Stimulated activated naive CD4-positive, alpha-beta T cell (primary cell): ENCODE measurements at regions not wholly inside any gene's neighbourhood (a gene's known extent, or its start where the extent isn't known, plus 50 kb on each side); places are given as distances from the start of the nearest gene placed in this dataset.

Source experiments
- DNase-seq, 6 experiments: peaks; one replicate each; lab custom pipeline; 2025; lab: John Stamatoyannopoulos, UW

DNA sequence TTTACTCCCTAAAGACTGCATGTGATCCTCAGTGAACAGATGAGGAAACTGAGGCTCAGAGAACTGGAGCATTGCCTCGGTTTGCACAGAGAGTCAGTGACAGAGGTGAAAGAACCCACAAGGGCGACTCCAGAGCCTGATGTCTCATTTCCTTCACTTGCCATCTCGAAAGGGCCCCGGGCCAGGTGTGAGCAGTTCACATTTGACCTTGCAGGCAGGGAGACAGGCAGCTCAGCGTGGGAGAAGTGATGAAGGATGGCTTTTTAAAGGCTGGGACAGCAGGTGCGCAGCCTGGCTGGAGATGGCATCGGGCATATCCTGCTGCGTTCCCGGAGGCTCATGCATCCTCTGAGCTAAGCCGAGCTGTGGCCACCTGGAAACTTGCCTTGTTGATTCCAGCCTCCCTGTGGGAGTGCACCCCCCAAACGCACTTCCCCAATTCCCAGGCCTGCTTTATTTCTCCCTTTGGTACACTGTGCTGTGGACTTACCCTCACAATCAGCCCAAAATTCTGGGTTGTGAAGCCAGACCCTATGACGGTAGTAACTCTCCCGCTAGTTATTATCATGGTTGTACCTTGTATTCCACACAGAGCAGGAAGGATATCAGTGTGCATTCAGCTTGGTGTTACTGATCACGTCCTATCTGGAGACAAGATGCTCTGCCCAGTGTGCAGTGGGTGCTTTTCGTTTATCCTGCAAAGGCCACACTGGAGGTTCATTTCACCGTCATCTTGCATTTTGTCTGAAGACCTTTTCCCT, 753.2 kb upstream of the EEF2KMT start:
- no peak for DNase-seq

DNA sequence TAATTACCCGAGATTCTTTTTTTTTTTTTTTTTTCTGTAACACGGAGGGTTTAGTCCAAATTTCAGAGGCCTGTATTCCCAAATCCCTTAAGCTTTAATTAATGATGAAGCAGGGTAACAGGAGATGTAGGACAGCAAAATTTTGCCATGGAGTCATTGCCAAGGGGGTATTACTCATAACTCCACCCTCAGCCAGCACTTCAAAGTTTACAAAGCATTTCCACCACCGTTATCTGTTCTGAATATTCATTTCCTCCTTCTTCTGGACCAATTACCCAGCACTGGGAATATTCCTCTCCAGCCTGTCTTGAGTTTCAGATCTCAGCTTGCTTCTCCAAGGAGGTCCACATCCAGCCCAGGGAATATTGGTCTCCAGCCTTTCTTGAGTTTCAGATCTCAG, 747.5 kb upstream of the EEF2KMT start:
- no peak for DNase-seq

DNA sequence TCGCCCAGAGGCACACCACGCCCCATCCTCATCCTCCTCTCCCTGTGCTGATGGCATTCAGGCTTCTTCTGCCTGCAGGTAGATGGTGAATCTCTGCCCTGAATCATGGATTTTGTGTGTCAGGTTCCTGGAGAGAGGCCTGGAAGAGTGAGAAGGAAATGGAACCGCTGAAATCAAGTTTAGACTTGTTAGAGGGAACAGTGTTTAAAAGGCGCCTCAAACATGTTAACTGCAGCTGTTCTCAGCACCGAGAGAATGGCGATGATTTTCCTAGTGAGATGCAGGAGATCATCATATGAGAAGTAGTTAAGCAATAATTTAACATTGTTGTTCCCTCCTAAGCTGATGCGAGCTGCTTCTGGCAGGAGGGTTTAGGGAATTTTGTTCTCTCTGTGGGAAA, 744.4 kb upstream of the EEF2KMT start:
- no peak for DNase-seq

DNA sequence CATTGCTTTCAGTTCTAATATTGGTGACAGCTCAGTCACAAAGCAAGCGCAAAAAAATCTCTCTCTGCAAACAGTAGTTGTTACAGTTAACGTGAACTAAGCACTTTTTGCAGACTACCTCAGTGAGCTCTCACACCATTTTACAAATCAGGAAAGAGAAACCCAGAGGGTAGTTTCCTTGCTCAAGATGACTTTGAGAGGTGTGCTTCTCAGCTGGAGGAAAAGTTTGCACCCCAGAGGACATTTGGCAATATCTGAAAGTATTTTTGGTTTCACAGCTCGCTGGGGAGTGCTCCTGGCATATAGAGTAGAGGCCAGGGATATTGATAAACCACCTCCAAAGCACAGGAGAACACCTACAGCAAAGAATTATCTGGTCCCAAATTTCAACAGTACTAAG, 741.1 kb upstream of the EEF2KMT start:
- no peak for DNase-seq

DNA sequence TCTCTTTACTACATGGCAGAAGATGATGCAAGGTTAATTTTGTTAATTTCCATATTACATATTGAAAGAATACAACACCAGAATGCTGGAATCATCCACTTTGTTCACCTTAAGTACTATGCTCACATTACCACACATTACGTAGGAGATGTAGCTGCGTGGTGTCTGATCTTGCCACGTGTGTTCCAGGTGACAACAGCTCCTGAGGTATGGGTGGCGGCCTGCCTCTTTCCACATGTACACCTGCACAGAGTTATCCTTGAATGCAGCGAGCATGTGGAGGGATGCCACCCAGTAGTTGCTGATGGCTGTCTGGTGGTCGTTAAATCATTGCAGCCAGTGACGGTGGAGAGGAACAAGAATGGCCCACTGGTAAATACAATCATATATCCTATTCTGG, 740.5 kb upstream of the EEF2KMT start:
- no peak for DNase-seq

DNA sequence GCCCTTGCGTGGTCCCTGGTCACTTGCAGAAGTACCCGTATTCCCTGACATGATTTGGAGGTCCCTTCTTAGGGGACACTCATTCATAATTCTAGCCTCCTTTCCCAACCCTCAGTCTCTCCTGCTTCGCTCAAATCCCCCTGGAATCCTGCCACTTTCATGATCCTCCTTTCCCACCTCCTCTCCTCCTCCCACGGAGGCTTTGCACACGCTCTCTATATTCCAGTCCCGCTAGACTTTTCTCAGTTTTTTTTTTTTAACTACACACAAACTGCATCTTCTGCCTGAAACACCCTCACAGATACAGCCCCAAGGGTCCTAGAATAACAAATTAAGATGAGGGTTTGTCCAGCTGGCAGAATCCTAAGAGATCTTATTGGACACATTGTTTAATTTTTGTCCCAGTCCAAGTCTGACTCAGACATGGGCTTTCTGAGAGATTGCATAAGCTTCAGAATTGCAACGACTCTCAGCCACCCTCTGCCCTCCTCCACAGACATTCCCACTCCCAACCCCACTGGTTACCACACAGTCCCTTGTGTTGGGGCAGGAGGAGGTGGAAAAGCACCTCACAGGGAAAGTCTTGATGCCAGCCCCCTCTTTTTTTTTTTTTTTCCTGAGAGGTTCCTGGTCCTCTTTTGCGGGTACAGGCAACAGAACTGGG, 739.5 kb upstream of the EEF2KMT start:
- no peak for DNase-seq

DNA sequence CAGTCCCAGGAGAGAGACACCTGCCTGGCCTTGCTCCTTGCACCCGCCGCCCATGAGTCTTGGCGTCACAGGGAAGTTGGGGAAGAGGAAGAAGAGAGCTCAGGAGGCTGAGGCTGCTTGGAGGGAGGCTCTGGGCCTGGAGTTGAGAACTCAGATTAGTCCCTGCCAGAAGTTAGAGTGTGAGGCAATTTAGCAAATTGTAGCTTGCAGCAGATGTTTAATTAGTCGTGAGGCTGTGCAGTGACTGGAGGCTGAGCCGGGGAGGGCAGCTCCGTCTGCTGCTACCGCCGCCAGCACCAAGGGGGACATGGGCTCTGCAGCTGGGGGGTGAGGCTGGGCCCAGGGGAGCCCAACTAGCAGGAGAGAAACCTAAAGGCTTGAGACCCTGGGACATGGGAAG, 738.3 kb upstream of the EEF2KMT start:
- no peak for DNase-seq

DNA sequence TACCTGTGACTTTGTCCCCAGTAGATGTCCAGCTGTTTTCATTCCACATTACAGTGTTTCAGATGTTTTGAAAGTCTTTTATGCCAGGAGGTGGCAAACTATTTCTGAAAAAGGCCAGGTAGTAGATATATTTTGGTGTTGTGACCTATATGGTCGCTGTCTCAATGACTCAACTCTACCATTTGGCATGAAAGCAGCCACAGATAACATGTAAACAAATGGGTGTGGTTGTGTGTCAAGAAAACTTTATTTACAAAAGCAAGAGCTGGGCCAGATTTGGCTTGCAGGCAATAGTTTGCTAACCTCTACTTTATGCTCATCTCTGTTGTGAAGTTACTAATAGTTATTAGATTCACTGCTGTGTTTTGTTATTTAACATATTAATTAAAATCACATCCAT, 728.7 kb upstream of the EEF2KMT start:
- DNase-seq: no peak

DNA sequence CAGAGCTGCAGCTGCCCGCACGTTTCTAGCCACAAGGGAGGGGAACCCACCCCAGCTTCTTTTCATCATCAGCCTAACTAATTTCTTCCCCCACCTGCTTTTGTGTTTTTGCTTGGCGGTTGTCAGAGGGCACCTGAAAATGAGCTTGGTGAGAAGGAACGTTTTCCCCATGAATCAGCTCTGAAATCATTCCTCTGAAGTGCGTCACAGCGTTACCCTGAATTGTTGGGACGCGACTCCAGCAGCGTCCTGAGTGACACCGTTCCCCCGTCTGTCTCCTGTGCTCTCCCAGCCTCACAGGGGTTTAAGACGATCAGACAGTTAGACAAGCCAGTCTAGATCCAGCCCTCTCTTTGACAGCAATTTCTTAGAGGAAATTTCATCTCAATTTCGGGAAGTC, 722.9 kb upstream of the EEF2KMT start:
- no peak for DNase-seq

DNA sequence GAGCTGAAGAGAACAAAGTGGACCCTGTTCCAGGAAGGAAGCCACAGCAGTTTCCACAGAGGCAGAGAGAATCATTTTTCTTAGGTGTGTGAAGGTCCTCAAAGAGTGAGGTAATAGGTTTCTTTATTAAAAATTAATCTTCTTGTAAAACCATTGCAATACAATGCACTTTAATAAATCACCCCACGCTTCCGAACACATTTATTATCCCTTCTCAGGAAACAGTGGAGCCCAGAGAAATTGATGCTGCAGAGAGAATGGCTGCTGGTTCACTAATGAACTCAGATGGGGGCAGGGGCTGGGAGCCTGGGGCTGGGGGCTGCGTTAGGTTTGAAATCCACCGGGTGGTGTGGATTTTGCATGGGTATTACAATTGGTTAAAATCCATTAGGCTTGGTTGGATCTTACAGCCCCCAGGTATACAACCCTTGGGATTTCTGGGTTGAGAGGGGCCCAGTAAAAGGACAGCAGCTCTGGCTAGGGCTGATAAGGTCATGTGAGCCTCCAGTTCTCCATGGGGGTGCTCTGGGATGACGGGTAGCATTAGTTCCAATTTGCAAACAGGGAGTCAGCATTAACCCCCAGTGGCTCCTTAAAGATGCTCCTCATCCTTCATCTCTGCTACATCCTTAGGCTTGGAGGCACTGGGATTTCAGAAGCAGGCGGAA, 718.1 kb upstream of the EEF2KMT start:
- no peak for DNase-seq

DNA sequence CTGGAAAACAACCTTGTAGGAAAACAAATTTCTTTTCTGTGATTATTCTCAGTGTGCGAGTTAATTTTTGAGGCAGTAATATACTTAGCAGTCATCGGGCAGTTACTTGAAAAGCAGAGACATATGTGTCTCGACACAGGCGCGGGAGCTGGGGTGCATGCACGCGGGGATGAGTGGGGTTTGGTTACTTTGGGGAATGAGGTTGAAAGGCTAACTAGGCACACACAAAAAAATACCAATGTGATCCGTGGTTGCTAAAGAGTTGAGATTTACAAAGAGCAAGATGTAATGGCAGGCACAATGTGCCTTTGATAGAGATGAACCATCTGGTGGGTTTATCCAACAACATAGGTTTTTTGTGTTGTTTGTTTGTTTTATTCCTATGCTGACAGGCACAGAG, 703.8 kb upstream of the EEF2KMT start:
- no peak for DNase-seq

DNA sequence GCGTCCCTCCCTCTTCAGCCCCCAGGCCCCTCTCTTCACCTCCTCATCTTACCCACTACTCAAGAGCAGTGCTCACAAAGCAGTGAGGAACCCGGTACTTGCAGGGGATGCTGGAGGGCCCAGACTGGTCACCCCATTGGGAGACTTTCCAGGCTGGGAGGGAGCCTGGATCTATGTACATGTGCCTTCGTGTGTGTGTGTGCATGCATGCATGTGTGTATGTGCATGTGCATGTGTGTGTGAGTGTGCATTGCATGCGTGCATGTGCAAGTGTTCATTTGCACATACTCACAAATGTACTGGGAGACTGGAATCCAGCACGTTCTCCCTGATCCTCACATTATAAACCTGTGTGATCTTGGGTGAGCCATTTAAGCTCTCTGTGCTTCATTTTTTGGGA, 696.0 kb upstream of the EEF2KMT start:
- no peak for DNase-seq

DNA sequence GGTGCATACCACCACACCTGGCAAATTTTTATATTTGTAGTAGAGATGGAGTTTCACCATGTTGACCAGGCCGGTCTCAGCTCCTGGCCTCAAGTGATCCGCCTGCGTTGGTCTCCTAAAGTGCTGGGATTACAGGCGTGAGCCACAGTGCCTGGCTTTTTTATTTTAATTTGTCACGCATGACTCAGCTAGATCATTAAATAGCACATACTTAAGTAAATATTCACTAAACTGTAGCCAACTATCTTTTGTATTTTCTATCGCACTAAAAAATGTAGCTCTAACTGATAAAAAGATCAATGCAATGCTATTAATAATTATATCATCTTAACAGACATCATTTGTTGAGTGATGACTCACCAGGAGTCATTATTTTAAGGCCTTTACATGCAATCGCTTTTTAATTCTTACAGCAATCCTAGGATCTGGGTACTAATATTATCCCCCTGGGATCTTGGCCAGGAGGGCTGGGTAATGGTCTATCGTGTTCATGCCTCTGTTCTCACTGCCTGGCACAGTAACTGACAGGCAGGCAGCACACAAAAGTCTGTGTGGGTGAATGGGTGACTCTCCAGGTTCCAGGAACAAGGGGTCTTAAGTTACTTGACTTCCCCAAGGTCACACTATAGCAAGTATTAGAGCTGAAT, 693.5 kb upstream of the EEF2KMT start:
- no peak for DNase-seq

DNA sequence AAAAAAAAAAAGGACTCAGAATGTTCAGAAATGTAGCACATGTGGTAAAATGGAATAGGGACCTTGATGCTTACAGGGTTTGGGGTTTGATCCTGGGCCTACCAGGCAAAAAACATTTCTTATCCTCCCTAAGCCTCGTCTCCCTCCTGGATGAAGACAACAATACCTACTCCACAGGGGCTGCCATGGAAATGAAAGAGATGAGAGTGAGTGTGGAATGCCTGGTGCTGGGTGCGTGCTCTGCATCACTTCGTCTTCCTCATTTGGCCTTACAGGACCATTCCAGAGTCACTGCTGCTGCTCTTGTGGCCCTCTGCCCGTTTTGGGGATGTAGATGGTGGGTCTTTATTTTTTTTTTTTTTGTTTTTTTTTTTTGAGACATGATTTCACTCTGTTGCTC, 692.9 kb upstream of the EEF2KMT start:
- no peak for DNase-seq

DNA sequence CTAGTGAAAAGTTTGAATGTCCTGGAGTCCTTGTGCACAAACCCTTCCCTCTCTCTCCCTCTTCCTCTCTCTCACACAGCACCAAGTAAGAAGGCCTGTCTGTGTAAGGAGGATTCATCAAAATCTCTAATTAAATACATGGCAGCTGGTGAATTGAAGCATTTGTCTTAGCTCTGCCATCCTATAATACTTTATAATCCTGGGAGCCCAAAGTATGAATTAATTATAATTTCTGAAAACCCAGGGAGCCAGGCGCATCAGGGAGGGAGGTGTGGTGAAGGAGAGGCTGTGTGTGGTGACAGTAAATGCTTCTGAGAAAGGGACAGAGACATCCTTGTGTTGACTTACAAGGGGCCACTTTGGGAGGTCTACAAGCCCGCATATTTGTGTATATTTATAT, 691.4 kb upstream of the EEF2KMT start:
- DNase-seq: no peak

DNA sequence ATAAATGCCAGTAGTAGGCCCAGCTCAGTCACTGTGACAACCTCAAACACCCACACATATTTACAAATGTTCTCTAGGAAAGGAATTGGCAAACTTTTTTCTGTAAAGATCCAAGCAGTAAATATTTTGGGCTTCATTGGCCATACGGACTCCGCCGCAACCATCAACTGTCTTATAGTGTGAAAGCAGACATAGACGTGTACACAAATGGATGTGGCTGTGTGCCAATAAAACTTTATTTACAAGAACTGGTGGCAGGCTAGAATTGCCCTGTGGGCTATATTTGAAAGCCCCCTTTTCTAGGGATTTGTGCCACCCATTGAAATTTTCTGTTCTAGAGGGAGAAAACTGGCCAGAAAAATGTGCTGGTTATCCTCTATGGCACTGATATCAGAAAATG, 683.8 kb upstream of the EEF2KMT start:
- DNase-seq: no peak

DNA sequence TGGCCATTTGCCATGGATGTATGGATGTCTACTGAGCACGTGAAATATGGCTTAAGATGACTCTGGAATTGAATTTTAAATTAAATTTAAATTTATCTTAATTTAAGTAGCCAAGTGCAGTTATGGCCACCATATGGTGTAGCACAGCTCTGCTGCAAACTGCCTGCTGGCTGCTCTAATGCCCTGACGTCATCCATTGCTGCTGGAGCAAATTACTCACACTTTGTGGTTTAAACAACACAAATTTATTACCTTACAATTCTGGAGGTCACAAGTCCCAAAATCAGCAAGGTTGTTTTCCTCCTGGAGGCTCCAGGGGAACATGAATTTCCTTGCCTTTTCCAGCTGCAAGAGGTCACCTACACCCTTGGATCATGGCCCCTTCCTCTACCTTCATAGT, 679.3 kb upstream of the EEF2KMT start:
- no peak for DNase-seq

DNA sequence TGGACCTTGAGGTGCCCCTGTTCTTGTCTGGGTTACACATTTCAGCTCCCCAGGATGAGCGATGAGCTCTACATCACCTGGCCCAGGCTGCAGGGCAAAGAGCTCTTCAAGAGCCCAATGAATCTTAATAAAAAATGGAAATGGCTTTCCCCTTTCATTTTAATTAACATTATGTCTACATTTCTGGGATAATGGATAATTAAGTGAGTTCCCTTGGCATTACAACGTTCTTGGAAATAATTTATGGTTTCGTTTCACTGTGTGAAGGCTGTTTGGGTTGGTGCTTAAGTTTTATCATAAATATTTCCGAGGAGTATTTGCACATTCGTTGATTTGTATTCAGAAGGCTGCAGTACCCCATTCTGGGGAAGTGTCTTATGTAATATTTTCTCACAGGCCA, 678.3 kb upstream of the EEF2KMT start:
- DNase-seq: no peak

DNA sequence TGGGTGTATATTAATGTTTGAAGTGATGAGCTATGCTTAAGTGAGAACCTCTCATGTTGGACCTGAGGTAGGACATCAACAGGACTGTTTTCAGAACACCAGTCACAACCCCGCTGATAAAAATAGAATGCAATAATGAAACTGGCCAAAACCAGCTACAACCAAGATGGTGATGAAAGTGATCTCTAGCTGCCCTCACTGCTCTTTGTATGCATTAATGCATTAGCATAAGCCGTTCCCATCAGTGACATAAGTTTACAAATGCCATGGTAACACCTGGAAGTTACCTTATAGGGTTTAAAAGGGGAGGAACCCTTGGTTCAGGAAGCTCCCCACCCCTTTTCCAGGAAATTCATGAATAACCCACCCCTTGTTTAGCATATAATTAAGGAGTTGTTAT, 672.5 kb upstream of the EEF2KMT start:
- no peak for DNase-seq

DNA sequence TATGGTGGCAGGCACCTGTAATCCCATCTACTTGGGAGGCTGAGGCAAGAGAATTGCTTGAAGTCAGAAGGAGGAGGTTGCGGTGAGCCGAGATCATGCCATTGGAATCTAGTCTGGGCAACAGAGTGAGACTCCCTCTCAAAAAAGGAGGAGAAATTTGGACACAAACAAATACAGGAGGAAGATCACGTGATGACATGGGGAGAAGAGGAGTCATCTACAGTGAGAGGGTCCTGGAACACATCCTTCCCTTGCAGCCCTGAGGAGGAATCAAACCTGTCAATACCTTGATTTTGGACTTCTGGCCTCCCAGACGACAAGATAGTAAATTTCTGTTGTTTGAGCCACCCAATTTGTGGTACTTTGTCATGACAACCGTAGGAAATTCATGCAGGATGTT, 671.9 kb upstream of the EEF2KMT start:
- no peak for DNase-seq

DNA sequence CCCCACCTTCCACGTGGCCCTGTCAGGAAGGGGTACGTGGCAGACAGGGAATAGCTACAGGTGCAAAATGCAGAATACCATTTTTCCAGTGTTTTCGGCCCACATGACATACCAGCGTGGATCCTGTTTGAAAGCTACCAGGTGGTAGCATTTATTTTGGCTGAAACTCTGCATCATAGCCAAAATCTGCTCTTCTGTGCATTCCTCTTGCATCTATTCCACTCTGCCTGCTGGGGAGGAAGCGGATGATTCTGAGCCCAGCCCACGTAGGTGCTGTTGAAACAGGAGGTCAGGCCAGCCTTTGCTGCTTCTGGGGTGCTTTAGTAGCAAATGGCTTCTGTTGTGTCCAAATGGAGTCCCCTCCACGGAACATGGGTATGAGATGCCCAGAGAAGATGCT, 670.9 kb upstream of the EEF2KMT start:
- no peak for DNase-seq

DNA sequence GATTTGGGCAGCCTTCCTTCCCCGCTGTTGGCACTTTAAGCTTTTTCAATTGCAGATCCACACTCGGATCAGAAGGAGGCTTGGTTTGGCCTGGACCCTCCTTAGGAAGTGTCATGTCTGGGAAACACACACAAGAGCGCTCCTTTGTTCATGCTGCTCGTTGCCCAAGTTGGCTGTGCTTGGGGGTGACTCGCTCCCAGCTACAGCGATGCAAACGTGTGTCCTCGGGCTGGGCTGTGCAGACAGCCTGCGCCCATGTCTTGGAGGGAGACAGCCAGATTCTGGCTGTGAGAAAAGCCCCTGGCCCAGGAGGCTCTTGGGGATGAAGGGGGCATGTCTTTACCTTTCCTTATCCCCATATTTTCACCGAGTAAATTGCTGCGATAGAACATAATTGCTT, 665.6 kb upstream of the EEF2KMT start:
- DNase-seq: no peak

DNA sequence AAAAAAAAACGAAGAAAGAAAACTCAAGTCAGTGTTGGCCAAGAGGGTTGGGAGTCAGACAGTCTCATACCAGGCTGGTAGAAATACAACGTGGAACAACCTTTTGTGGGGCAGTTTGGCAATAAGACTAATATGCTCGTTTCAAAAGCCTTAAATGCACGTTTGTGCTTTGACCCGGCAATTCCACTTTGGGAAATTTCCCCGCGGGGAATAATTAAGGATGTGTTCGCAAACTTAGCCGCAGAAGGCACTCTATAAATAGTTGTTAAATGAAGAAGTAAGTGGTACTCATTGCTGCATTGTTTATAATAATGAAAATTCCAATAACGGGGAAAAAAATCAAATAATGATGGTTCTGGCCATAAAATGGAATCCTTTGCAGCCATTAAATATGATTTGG, 664.8 kb upstream of the EEF2KMT start:
- DNase-seq: no peak
